GM12873 (cell line): ENCODE measurements at regions not wholly inside any gene's neighbourhood (a gene's known extent, or its start where the extent isn't known, plus 50 kb on each side); places are given as distances from the start of the nearest gene placed in this dataset.

Source experiments
- TF ChIP-seq, protein P1 (sequence below): IDR thresholded peaks from 2 replicates; pipeline ENCODE4 v1.5.1; 2012; ENCODE audit warnings: low read depth, mild to moderate bottlenecking, moderate library complexity, low read length, control low read depth; ENCODE audit not compliant: insufficient read depth; ENCODE audit errors: missing control alignments

DNA sequence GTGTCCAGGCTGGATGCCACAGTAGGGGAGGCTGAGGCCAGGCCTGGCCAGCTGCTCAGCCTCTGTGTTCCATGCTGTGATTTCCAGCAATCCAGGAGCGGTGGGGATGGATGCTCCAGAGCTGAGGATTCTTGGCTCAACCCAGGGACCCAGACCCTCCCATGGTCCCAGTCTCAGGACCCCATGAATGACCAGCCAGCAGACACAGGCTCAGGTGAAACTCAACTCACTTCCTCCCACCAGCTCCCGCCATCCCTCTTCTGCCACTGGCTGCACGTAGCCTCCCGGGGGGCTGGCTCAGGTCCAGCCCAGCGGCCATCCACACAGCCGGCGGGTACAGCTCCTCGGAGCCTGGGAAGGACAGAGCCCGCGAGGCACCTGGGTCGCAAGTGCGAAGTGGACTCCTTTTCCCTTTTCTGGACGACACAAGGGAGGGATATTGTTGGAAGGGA lies 54.5 kb upstream of the DACT2 start:
- TF ChIP-seq, protein P1, sequence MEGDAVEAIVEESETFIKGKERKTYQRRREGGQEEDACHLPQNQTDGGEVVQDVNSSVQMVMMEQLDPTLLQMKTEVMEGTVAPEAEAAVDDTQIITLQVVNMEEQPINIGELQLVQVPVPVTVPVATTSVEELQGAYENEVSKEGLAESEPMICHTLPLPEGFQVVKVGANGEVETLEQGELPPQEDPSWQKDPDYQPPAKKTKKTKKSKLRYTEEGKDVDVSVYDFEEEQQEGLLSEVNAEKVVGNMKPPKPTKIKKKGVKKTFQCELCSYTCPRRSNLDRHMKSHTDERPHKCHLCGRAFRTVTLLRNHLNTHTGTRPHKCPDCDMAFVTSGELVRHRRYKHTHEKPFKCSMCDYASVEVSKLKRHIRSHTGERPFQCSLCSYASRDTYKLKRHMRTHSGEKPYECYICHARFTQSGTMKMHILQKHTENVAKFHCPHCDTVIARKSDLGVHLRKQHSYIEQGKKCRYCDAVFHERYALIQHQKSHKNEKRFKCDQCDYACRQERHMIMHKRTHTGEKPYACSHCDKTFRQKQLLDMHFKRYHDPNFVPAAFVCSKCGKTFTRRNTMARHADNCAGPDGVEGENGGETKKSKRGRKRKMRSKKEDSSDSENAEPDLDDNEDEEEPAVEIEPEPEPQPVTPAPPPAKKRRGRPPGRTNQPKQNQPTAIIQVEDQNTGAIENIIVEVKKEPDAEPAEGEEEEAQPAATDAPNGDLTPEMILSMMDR: no peak

- TF ChIP-seq, protein P1: no peak
Measured at GRCh38 chr6:168374541-168375071, 55.0 kb upstream of the DACT2 start.

- TF ChIP-seq, protein P1: no peak
Measured at GRCh38 chr6:168376120-168376519, 56.5 kb upstream of the DACT2 start.

- TF ChIP-seq, protein P1: no peak
Measured at GRCh38 chr6:168376811-168377483, 57.4 kb upstream of the DACT2 start.

DNA sequence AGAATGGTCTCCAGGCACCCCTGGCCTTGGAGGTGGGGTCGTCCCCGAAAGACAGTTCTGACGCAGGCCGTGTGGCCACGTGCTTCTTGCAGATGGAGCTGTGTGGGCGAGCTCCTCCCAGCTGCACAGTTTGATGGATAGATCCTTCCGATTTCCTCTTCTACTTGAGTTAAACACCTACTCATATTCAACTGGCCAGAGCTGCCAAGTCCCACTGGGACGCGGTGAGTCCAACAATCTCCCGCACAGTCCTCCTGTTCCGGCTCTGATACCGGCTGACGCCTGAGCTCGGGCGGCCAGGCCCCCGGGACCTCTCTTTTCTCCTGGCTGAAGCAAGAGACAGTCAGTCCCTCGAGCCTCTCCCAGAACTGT lies 57.9 kb upstream of the DACT2 start:
- TF ChIP-seq, protein P1: no peak

DNA sequence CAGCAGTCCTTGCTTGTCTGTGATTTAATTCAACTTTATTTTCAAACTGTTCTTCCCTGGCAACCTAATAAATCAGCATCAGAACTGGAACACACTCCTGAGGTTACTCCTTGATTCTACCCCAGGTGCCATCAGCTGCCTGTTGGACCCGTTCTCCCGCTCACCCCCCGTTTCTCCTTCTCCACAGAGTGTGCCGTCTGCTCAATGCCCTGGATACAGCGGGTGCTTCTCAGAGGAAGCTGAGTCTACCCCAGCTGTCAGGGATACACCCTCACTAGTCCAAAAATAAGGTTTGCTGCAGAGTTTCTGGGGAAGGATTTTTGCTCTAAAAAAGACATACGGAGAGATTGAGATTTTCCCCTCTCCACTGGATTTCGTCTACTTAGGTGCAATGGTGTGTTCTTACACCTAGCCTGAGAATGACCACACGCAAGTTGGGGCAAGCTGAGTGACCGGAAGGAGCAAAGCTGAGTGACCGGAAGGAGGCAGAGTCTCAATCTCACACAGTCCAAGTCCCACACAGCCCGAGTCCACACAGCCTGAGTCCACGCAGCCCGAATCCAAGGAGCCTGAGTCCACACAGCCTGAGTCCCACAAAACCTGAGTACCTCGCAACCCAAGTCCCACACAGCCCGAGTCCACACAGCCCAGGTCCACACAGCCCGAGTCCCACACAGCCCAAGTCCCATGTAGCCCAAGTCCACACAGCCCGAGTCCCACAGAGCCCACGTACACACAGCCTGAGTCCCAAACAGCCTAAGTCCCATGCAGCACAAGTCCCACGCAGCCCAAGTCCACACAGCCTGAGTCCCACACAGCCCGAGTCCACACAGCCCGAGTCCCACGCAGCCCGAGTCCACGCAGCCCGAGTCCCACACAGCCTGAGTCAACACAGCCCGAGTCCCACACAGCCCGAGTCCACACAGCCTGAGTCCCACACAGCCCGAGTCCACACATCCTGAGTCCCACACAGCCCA lies 58.6 kb upstream of the DACT2 start:
- TF ChIP-seq, protein P1: no peak
